ENCODE measurements at regions not wholly inside any gene's neighbourhood (a gene's known extent, or its start where the extent isn't known, plus 50 kb on each side); places are given as distances from the start of the nearest gene placed in this dataset.

- no peak for TF ChIP-seq CTCF (IDR thresholded peaks at IDR 0.05; ENCODE audit: insufficient read depth, low read depth, low read length)
- peak; percentile 27 for DNase-seq (ENCODE audit: low read depth)
- H3K4me3 ChIP-seq (ENCODE audit: low read depth, low read length): no peak overlapping the region
Observed at GRCh38 chr3:487614-488013, 291.1 kb downstream of the CHL1 start.

GRCh38 chr3:492586-493316, 296.2 kb downstream of the CHL1 start:
- no peak overlapping the region for H3K4me3 ChIP-seq (ENCODE audit: low read depth, low read length)
- DNase-seq (ENCODE audit: low read depth): no peak
- no peak for TF ChIP-seq CTCF (IDR thresholded peaks at IDR 0.05; ENCODE audit: insufficient read depth, low read depth, low read length)

- no peak overlapping the region for H3K4me3 ChIP-seq (ENCODE audit: low read depth, low read length)
- TF ChIP-seq CTCF (IDR thresholded peaks at IDR 0.05; ENCODE audit: insufficient read depth, low read depth, low read length): no peak
- DNase-seq (ENCODE audit: low read depth): no peak
Observed at GRCh38 chr3:494190-494589, 297.6 kb downstream of the CHL1 start.

GRCh38 chr3:498487-498886, 301.9 kb downstream of the CHL1 start:
- no peak for TF ChIP-seq CTCF (IDR thresholded peaks at IDR 0.05; ENCODE audit: insufficient read depth, low read depth, low read length)
- DNase-seq (ENCODE audit: low read depth): no peak
- no peak overlapping the region for H3K4me3 ChIP-seq (ENCODE audit: low read depth, low read length)

- TF ChIP-seq CTCF (IDR thresholded peaks at IDR 0.05; ENCODE audit: insufficient read depth, low read depth, low read length): no peak
- no peak for DNase-seq (ENCODE audit: low read depth)
- H3K4me3 ChIP-seq (ENCODE audit: low read depth, low read length): no peak overlapping the region
Observed at GRCh38 chr3:499001-499761, 302.6 kb downstream of the CHL1 start.

GRCh38 chr3:502486-502885, 305.9 kb downstream of the CHL1 start:
- DNase-seq (ENCODE audit: low read depth): no peak
- no peak overlapping the region for H3K4me3 ChIP-seq (ENCODE audit: low read depth, low read length)
- no peak for TF ChIP-seq CTCF (IDR thresholded peaks at IDR 0.05; ENCODE audit: insufficient read depth, low read depth, low read length)
